T-helper 2 cell treated with Interferon-gamma antibody and Interleukin-4, amounts not matched to agents 5 μg/mL and 100 μg/mL, for 36 hours (primary cell): ENCODE measurements at regions not wholly inside any gene's neighbourhood (a gene's known extent, or its start where the extent isn't known, plus 50 kb on each side); places are given as distances from the start of the nearest gene placed in this dataset.

Source experiments
- DNase-seq: peaks from one replicate; pipeline ENCODE4 v3.0.0; 2021; ENCODE audit warnings: low spot score
- H3K27ac Mint-ChIP-seq: one replicate; pipeline ENCODE4 v1.8.0; 2021; ENCODE audit warnings: mild to moderate bottlenecking, mixed read lengths
- H3K27me3 Mint-ChIP-seq: one replicate; pipeline ENCODE4 v1.8.0; 2021; ENCODE audit warnings: low read depth, mixed read lengths
- H3K36me3 Mint-ChIP-seq: one replicate; pipeline ENCODE4 v1.8.0; 2021; ENCODE audit warnings: low read depth, mixed read lengths
- H3K4me1 Mint-ChIP-seq: one replicate; pipeline ENCODE4 v1.8.0; 2021; ENCODE audit warnings: low read depth, mixed read lengths
- H3K4me3 Mint-ChIP-seq: one replicate; pipeline ENCODE4 v1.8.0; 2022; ENCODE audit warnings: mild to moderate bottlenecking, moderate library complexity, mixed read lengths
- H3K9me3 Mint-ChIP-seq: one replicate; pipeline ENCODE4 v1.8.0; 2021; ENCODE audit warnings: mixed read lengths

DNA sequence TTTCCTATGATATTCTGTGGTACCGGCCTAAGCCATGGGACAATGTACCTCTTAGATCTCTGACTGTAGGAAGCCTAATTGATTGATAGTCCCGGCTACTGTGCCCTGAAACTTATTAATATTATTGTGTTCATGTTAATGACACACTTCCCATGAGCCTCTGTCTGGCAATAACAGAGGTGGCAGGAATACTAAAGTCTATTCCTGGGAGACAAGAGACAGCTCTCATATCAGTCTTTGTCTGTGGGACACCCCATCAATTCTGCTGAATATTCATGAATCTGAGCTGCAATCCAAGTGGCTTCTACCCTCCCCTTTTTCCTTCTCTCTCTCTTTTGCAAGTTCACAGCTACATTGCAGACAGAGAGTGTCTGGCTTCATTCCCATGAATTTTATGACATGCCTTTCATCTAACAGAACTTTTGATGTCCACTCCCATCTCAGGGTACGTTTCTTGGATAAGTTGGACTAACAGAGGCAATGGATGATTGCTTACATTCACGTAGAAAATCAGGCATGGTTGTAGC is 907.5 kb downstream of the ZPLD1 start:
- Mint-ChIP-seq H3K36me3 (no peaks in the 10 kb centered on the region), H3K4me3 (no peak overlapping the region), H3K27ac (peak overlapping the region; percentile 31), H3K9me3 (peaks cover 7% of the 10 kb centered on the region), H3K4me1 (no peaks in the 10 kb centered on the region), H3K27me3 (no peaks in the 10 kb centered on the region)
- no peak for DNase-seq

DNA sequence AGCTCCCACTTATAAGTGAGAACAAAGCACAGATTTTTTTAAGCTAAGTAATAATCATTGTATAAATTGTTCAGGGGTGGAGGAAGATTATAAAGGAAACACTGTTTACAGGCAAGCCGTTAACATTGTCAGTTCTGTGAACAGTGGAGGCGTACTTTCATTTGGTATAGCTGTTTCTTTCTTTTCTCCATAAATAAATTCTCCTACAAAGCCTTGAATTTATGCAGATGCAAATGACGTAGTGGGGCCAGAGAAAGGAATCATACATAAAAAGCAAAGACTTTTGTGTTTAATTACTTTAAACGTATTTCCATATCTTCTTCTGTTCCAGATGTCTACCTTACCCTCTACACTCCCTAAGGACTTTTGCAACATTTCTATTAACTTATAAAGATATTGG is 914.9 kb downstream of the ZPLD1 start:
- Mint-ChIP-seq H3K4me3 (no peak overlapping the region), H3K36me3 (no peaks in the 10 kb centered on the region), H3K9me3 (no peaks in the 10 kb centered on the region), H3K4me1 (no peaks in the 10 kb centered on the region), H3K27ac (no peak overlapping the region), H3K27me3 (no peaks in the 10 kb centered on the region)
- DNase-seq: no peak

DNA sequence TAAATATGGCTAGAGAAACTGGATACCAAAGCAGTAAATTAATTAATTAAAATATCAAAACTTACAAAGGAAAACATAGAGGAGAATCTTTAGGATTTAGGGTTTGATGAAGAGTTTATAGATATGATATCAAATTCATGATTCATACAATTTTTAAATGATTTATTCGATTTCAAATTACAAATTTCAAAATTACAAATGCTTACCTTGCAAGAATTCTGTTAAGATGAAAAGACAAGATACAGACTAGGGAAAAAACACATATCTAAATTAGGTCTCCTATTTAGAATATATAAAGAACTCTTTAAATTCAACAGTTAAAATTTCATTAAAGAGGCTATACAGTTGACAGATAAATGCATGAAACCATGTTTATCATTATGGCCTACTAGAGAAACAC is 930.7 kb downstream of the ZPLD1 start:
- Mint-ChIP-seq H3K4me1 (no peaks in the 10 kb centered on the region), H3K4me3 (no peak overlapping the region), H3K36me3 (no peaks in the 10 kb centered on the region), H3K27ac (no peak overlapping the region), H3K9me3 (no peaks in the 10 kb centered on the region), H3K27me3 (no peaks in the 10 kb centered on the region)
- no peak for DNase-seq

- Mint-ChIP-seq H3K27me3 (no peaks in the 10 kb centered on the region), H3K36me3 (no peaks in the 10 kb centered on the region), H3K9me3 (no peaks in the 10 kb centered on the region), H3K4me1 (no peaks in the 10 kb centered on the region), H3K27ac (no peak overlapping the region), H3K4me3 (no peak overlapping the region)
- no peak for DNase-seq
Observed at GRCh38 chr3:103367481-103367880, 932.7 kb downstream of the ZPLD1 start.

GRCh38 chr3:103371411-103371810 is 936.6 kb downstream of the ZPLD1 start:
- H3K4me3 Mint-ChIP-seq: no peak overlapping the region
- no peak for DNase-seq
- no peaks in the 10 kb centered on the region for H3K36me3 Mint-ChIP-seq
- no peaks in the 10 kb centered on the region for H3K27me3 Mint-ChIP-seq
- H3K9me3 Mint-ChIP-seq: no peaks in the 10 kb centered on the region
- H3K4me1 Mint-ChIP-seq: no peaks in the 10 kb centered on the region
- no peak overlapping the region for H3K27ac Mint-ChIP-seq

GRCh38 chr3:103372031-103372430 is 937.2 kb downstream of the ZPLD1 start:
- H3K4me3 Mint-ChIP-seq: no peak overlapping the region
- DNase-seq: no peak
- H3K27me3 Mint-ChIP-seq: no peaks in the 10 kb centered on the region
- H3K9me3 Mint-ChIP-seq: no peaks in the 10 kb centered on the region
- H3K36me3 Mint-ChIP-seq: no peaks in the 10 kb centered on the region
- no peak overlapping the region for H3K27ac Mint-ChIP-seq
- H3K4me1 Mint-ChIP-seq: no peaks in the 10 kb centered on the region

GRCh38 chr3:103380391-103380790 is 945.6 kb downstream of the ZPLD1 start:
- H3K4me3 Mint-ChIP-seq: no peak overlapping the region
- no peaks in the 10 kb centered on the region for H3K27me3 Mint-ChIP-seq
- DNase-seq: no peak
- no peaks in the 10 kb centered on the region for H3K4me1 Mint-ChIP-seq
- H3K9me3 Mint-ChIP-seq: no peaks in the 10 kb centered on the region
- no peak overlapping the region for H3K27ac Mint-ChIP-seq
- H3K36me3 Mint-ChIP-seq: no peaks in the 10 kb centered on the region

- no peaks in the 10 kb centered on the region for H3K4me1 Mint-ChIP-seq
- no peak overlapping the region for H3K4me3 Mint-ChIP-seq
- no peaks in the 10 kb centered on the region for H3K27me3 Mint-ChIP-seq
- H3K36me3 Mint-ChIP-seq: no peaks in the 10 kb centered on the region
- no peak overlapping the region for H3K27ac Mint-ChIP-seq
- H3K9me3 Mint-ChIP-seq: no peaks in the 10 kb centered on the region
- no peak for DNase-seq
Observed at GRCh38 chr3:103381296-103382079, 946.7 kb downstream of the ZPLD1 start.

GRCh38 chr3:103385961-103386656 is 951.3 kb downstream of the ZPLD1 start:
- Mint-ChIP-seq H3K27me3 (no peaks in the 10 kb centered on the region), H3K4me3 (no peak overlapping the region), H3K36me3 (no peaks in the 10 kb centered on the region), H3K9me3 (no peaks in the 10 kb centered on the region), H3K27ac (no peak overlapping the region), H3K4me1 (no peaks in the 10 kb centered on the region)
- DNase-seq: no peak

DNA sequence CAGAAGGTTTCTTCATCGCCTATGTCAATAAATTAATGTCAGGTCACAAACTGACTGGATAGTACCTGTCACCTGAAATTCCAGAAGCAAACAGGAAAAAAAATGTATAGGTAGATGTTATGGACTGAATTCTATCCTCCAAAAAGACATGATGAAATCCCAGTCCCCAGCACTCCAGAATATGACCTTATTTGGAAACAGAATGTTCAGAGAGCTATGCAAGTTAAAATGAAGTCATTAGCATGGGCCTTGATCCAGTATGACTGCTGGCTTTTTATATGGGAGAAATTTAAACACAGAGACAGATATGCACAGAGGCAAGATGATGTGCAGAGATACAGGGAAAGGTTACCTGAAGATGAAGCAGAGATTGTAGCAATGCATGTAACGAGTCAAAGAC is 953.4 kb downstream of the ZPLD1 start:
- no peak for DNase-seq
- Mint-ChIP-seq H3K4me3 (no peak overlapping the region), H3K27ac (no peak overlapping the region), H3K27me3 (no peaks in the 10 kb centered on the region), H3K36me3 (no peaks in the 10 kb centered on the region), H3K9me3 (no peaks in the 10 kb centered on the region), H3K4me1 (no peaks in the 10 kb centered on the region)

DNA sequence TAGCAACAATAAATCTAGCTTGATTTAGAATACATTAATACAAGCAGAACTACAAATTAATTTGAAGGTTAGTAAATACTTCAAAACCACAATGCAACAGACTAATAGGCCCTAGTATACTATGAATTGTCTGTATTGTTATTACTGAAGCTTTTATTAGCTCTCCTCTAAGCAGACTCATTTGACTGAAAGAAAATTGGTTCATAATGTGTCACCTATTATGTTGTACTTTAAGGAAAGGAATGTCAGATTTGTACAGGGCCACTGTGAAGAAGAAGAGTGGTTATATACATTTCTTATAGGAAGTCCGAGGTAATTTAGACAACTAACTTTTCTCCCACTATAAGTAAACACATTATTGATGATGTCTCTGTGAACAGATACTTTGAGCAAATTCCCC is 954.5 kb downstream of the ZPLD1 start:
- no peaks in the 10 kb centered on the region for H3K9me3 Mint-ChIP-seq
- no peaks in the 10 kb centered on the region for H3K4me1 Mint-ChIP-seq
- no peak overlapping the region for H3K27ac Mint-ChIP-seq
- no peaks in the 10 kb centered on the region for H3K27me3 Mint-ChIP-seq
- H3K4me3 Mint-ChIP-seq: no peak overlapping the region
- H3K36me3 Mint-ChIP-seq: no peaks in the 10 kb centered on the region
- no peak for DNase-seq

DNA sequence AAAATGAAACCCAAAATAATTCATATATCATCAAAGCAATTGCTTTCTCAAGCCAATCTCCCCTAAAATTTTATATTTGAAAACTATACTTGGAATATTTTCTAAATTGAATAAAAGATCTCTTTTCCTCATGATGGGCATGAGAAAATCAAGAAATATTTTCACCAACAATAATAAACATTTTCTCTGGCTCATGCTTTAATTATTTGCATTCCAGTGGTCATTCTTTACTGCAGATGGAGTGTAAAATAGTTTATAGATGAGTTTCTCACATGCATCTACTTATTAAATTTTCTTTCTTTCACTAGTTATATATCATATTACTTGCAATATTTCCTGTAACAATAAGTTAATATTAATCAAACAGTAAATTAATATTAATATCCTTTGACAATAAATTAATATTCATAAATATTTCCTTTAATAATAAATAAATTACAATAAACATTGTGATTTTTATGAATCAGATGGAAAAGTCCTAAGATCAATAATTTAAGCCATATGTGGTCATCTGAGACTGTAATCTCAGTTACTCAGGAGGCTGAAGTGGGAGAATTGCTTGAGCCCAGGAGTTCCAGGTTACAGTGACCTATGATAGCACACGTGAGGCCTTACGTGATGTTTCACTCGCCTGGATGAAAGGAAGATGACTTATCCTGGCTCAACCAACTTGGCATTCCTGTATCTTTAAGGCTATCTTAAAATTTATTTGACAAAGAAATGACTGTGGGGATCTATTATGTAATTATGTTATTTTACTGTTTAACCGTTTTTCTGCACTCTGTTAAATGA is 958.8 kb downstream of the ZPLD1 start:
- Mint-ChIP-seq H3K27me3 (no peaks in the 10 kb centered on the region), H3K4me1 (no peaks in the 10 kb centered on the region), H3K4me3 (no peak overlapping the region), H3K36me3 (no peaks in the 10 kb centered on the region), H3K27ac (no peak overlapping the region), H3K9me3 (peaks cover 4% of the 10 kb centered on the region)
- no peak for DNase-seq

GRCh38 chr3:103403191-103403590 is 968.4 kb downstream of the ZPLD1 start:
- Mint-ChIP-seq H3K4me3 (no peak overlapping the region), H3K4me1 (no peaks in the 10 kb centered on the region), H3K27me3 (no peaks in the 10 kb centered on the region), H3K36me3 (no peaks in the 10 kb centered on the region), H3K27ac (no peak overlapping the region), H3K9me3 (no peaks in the 10 kb centered on the region)
- no peak for DNase-seq

DNA sequence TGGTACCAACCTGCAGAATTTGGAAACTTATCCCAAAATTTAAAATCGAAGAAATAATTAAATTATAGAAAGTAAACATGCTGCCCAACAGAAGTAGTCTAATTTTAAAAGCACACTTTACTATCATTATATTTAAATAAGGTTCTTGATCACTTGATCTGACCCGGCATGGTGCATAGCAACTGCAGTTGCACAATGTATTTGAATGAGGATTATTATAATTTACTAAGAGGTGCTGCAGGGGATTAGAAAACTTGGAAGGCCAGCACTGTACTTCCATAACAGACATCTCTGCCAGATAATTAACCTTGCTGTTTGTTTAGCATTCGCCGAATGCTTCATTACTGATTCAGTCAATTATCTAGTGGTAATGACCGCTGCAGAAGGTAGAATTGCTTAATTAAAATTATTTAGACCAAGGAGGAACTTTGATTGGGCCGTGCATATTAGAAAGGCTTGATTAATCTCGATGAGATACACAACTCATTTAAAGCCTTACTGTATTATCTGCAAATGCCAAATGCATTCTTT is 971.6 kb downstream of the ZPLD1 start:
- H3K4me1 Mint-ChIP-seq: no peaks in the 10 kb centered on the region
- no peak overlapping the region for H3K4me3 Mint-ChIP-seq
- no peaks in the 10 kb centered on the region for H3K27me3 Mint-ChIP-seq
- no peaks in the 10 kb centered on the region for H3K36me3 Mint-ChIP-seq
- H3K27ac Mint-ChIP-seq: no peak overlapping the region
- H3K9me3 Mint-ChIP-seq: no peaks in the 10 kb centered on the region
- no peak for DNase-seq
